Retina (tissue), 1 donor: ENCODE measurements at regions not wholly inside any gene's neighbourhood (a gene's known extent, or its start where the extent isn't known, plus 50 kb on each side); places are given as distances from the start of the nearest gene placed in this dataset.
"Not testable (repeated sequence)": the region's sequence is repeated elsewhere in the genome, so short reads cannot be mapped to it uniquely, and the experiment has no call there.

Experiments used
- DNase-seq: peaks from one replicate; pipeline ENCODE4 v3.0.0-alpha.2; 2016

- no peak for DNase-seq
These were observed 97.2 kb upstream of the GLI2 start for GRCh38 chr2:120638450-120638849.

GRCh38 chr2:120641366-120641771 lies 94.3 kb upstream of the GLI2 start:
- DNase-seq: no peak

GRCh38 chr2:120642646-120643045 lies 93.0 kb upstream of the GLI2 start:
- DNase-seq: no peak

GRCh38 chr2:120646994-120647393 lies 88.7 kb upstream of the GLI2 start:
- no peak for DNase-seq

GRCh38 chr2:120647487-120647886 lies 88.2 kb upstream of the GLI2 start:
- no peak for DNase-seq

GRCh38 chr2:120649381-120649780 lies 86.3 kb upstream of the GLI2 start:
- not testable (repeated sequence) for DNase-seq

GRCh38 chr2:120650022-120650644 lies 85.5 kb upstream of the GLI2 start:
- DNase-seq: no peak

GRCh38 chr2:120651818-120652217 lies 83.8 kb upstream of the GLI2 start:
- no peak for DNase-seq

GRCh38 chr2:120653046-120653445 lies 82.6 kb upstream of the GLI2 start:
- DNase-seq: no peak

- DNase-seq: no peak
These were observed 81.8 kb upstream of the GLI2 start for GRCh38 chr2:120653871-120654270.

GRCh38 chr2:120654381-120655134 lies 81.1 kb upstream of the GLI2 start:
- peak; percentile 52 for DNase-seq

GRCh38 chr2:120656273-120656950 lies 79.3 kb upstream of the GLI2 start:
- peak; percentile 8 for DNase-seq

- no peak for DNase-seq
These were observed 77.5 kb upstream of the GLI2 start for GRCh38 chr2:120658042-120658769.

- DNase-seq: no peak
These were observed 76.9 kb upstream of the GLI2 start for GRCh38 chr2:120658770-120659158.

GRCh38 chr2:120659275-120659977 lies 76.2 kb upstream of the GLI2 start:
- no peak for DNase-seq

- DNase-seq: no peak
These were observed 75.5 kb upstream of the GLI2 start for GRCh38 chr2:120660056-120660694.

GRCh38 chr2:120660771-120661459 lies 74.8 kb upstream of the GLI2 start:
- DNase-seq: no peak

GRCh38 chr2:120661551-120661950 lies 74.1 kb upstream of the GLI2 start:
- DNase-seq: peak; percentile 68

- no peak for DNase-seq
These were observed 73.6 kb upstream of the GLI2 start for GRCh38 chr2:120662046-120662445.

- no peak for DNase-seq
These were observed 72.9 kb upstream of the GLI2 start for GRCh38 chr2:120662746-120663145.

GRCh38 chr2:120666433-120666832 lies 69.2 kb upstream of the GLI2 start:
- DNase-seq: no peak

GRCh38 chr2:120667981-120668380 lies 67.7 kb upstream of the GLI2 start:
- DNase-seq: no peak
